ENCODE measurements at regions not wholly inside any gene's neighbourhood (a gene's known extent, or its start where the extent isn't known, plus 50 kb on each side); places are given as distances from the start of the nearest gene placed in this dataset.

DNA sequence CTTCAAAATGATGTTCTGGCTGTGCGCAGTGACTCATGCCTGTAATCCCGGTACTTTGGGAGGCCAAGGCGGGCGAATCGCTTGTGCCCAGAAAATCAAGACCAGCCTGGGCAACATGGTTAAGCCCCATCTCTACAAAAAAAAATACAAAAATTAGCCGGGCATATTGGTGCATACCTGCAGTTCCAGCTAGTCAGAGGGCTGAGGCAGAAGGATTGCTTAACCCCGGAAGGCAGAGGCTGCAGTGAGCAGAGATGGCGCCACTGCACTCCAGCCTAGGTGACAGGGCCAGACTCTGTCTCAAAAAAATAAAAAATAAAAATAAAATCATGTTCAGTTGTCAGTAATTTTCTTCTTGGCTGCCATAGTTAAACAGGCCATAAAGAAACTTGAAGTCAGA lies 245.9 kb upstream of the USP15 start:
- Mint-ChIP-seq H3K4me1 (ENCODE audit: insufficient read depth, unreplicated experiment) (no peaks in the 10 kb centered on the region), H3K27ac (ENCODE audit: low read depth, unreplicated experiment) (no peak overlapping the region), H3K27me3 (ENCODE audit: insufficient read depth, unreplicated experiment) (no peaks in the 10 kb centered on the region), H3K36me3 (ENCODE audit: insufficient read depth, unreplicated experiment) (no peaks in the 10 kb centered on the region), H3K9me3 (ENCODE audit: unreplicated experiment) (no peaks in the 10 kb centered on the region), H3K4me3 (ENCODE audit: unreplicated experiment) (no peak overlapping the region)
- BruUV-seq (replicated peaks): no TSS peak
- ChIA-PET POLR2A (no interaction called here), CTCF (interaction anchor here (0.6 to 1.7 kb wide), 3 partner anchors 20 to 179 kb away, joined by 3 to 4 read pairs (median 4); a partner anchor contains a TSS)
- intact Hi-C loops (cut with micrococcal nuclease): no loop called here
- no peak for DNase-seq (ENCODE audit: unreplicated experiment)
- no peak for TF ChIP-seq CTCF (IDR thresholded peaks at IDR 0.05; ENCODE audit: unreplicated experiment)

- Mint-ChIP-seq H3K27ac (ENCODE audit: low read depth, unreplicated experiment) (no peak overlapping the region), H3K4me3 (ENCODE audit: unreplicated experiment) (no peak overlapping the region), H3K36me3 (ENCODE audit: insufficient read depth, unreplicated experiment) (no peaks in the 10 kb centered on the region), H3K9me3 (ENCODE audit: unreplicated experiment) (no peaks in the 10 kb centered on the region), H3K27me3 (ENCODE audit: insufficient read depth, unreplicated experiment) (no peaks in the 10 kb centered on the region), H3K4me1 (ENCODE audit: insufficient read depth, unreplicated experiment) (no peaks in the 10 kb centered on the region)
- ChIA-PET CTCF (interaction anchor here (0.5 to 1.0 kb wide), 3 partner anchors 107 to 1102 kb away, joined by 3 to 4 read pairs (median 3); no protein-coding TSS in a partner anchor), POLR2A (no interaction called here)
- no peak for TF ChIP-seq CTCF (IDR thresholded peaks at IDR 0.05; ENCODE audit: unreplicated experiment)
- no TSS peak for BruUV-seq (replicated peaks)
- DNase-seq (ENCODE audit: unreplicated experiment): no peak
- intact Hi-C loops (cut with micrococcal nuclease): no loop called here
Observed at GRCh38 chr12:62016021-62016420, 244.2 kb upstream of the USP15 start.

GRCh38 chr12:62021808-62022207 lies 238.4 kb upstream of the USP15 start:
- no peak for TF ChIP-seq CTCF (IDR thresholded peaks at IDR 0.05; ENCODE audit: unreplicated experiment)
- intact Hi-C loops (cut with micrococcal nuclease): no loop called here
- ChIA-PET CTCF (no interaction called here), POLR2A (no interaction called here)
- H3K27ac Mint-ChIP-seq (ENCODE audit: low read depth, unreplicated experiment): no peak overlapping the region
- no peaks in the 10 kb centered on the region for H3K9me3 Mint-ChIP-seq (ENCODE audit: unreplicated experiment)
- H3K27me3 Mint-ChIP-seq (ENCODE audit: insufficient read depth, unreplicated experiment): no peaks in the 10 kb centered on the region
- H3K4me1 Mint-ChIP-seq (ENCODE audit: insufficient read depth, unreplicated experiment): no peaks in the 10 kb centered on the region
- no peak overlapping the region for H3K4me3 Mint-ChIP-seq (ENCODE audit: unreplicated experiment)
- DNase-seq (ENCODE audit: unreplicated experiment): no peak
- no peaks in the 10 kb centered on the region for H3K36me3 Mint-ChIP-seq (ENCODE audit: insufficient read depth, unreplicated experiment)
- no TSS peak for BruUV-seq (replicated peaks)

DNA sequence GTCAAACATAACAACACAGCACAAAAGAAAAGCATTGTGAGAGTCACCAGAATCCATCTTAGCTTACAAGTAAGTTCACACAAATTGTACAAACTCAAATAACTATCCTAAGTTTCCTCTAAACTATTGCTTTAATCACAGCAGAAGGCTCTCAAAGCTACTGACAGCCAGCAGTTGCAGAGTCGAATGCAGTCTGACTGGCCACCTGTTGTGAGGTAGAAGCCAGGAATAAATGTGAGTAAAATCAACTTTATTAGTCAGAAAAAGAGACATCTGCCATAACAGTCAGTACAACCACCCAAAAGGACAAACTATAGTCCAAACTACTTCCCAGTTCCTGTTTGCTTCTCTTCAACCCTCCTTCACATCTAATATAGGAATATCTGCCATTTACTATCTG lies 231.7 kb upstream of the USP15 start:
- no peak for DNase-seq (ENCODE audit: unreplicated experiment)
- Mint-ChIP-seq H3K4me1 (ENCODE audit: insufficient read depth, unreplicated experiment) (peaks cover 6% of the 10 kb centered on the region), H3K4me3 (ENCODE audit: unreplicated experiment) (no peak overlapping the region), H3K27me3 (ENCODE audit: insufficient read depth, unreplicated experiment) (no peaks in the 10 kb centered on the region), H3K9me3 (ENCODE audit: unreplicated experiment) (no peaks in the 10 kb centered on the region), H3K27ac (ENCODE audit: low read depth, unreplicated experiment) (no peak overlapping the region), H3K36me3 (ENCODE audit: insufficient read depth, unreplicated experiment) (no peaks in the 10 kb centered on the region)
- no peak for TF ChIP-seq CTCF (IDR thresholded peaks at IDR 0.05; ENCODE audit: unreplicated experiment)
- BruUV-seq (replicated peaks): no TSS peak
- POLR2A ChIA-PET: no interaction called here
- intact Hi-C loops (cut with micrococcal nuclease): no loop called here
- CTCF ChIA-PET: interaction anchor here (0.7 to 1.1 kb wide), 2 partner anchors 34 to 37 kb away, joined by 3 to 4 read pairs; no protein-coding TSS in a partner anchor

Measured in MCF 10A (cell line).